ENCODE measurements at regions not wholly inside any gene's neighbourhood (a gene's known extent, or its start where the extent isn't known, plus 50 kb on each side); places are given as distances from the start of the nearest gene placed in this dataset.

- ChIA-PET POLR2A (ENCODE audit: unreplicated experiment) (no interaction called here), CTCF (interaction anchor here (0.6 kb wide), 1 partner anchor 815 kb away, joined by 6 read pairs; no protein-coding TSS in a partner anchor)
- no peak overlapping the region for H3K23ac ChIP-seq (ENCODE audit: low read depth, low read length)
- intact Hi-C loops (cut with micrococcal nuclease): no loop called here
- H3K4me2 ChIP-seq (ENCODE audit: low read depth, low read length): no peak overlapping the region
- no peaks in the 10 kb centered on the region for H4K20me1 ChIP-seq (ENCODE audit: insufficient read depth, low read length)
- no peaks in the 10 kb centered on the region for H3K79me1 ChIP-seq (ENCODE audit: low read depth in 1 of 2, low read length in 2 of 2)
- BruUV-seq (replicated peaks): no TSS peak
- no peak overlapping the region for H2AFZ ChIP-seq (replicated peaks; ENCODE audit: low read length, poor library complexity)
- H2BK15ac ChIP-seq (ENCODE audit: low read depth, low read length): no peak overlapping the region
- H2BK120ac ChIP-seq (ENCODE audit: low read depth, low read length): no peak overlapping the region
- H3K36me3 ChIP-seq (ENCODE audit: control insufficient read depth, insufficient read depth, low read length): no peaks in the 10 kb centered on the region
- no peak overlapping the region for H4K91ac ChIP-seq (ENCODE audit: insufficient read depth, low read depth, low read length)
- H3K4me3 ChIP-seq (ENCODE audit: insufficient read depth, low read depth, low read length): no peak overlapping the region
- H3K14ac ChIP-seq (replicated peaks; ENCODE audit: low read depth, low read length): no peak overlapping the region
- no peak overlapping the region for H3K56ac ChIP-seq (ENCODE audit: extremely low read depth, insufficient read depth, low read length)
- no peak overlapping the region for H2AK9ac ChIP-seq (replicated peaks; ENCODE audit: low read depth, low read length, poor library complexity)
- no peak overlapping the region for H3K9ac ChIP-seq (ENCODE audit: low read depth, low read length)
- no peak overlapping the region for H4K8ac ChIP-seq (ENCODE audit: low read depth in 2 of 2, low read length in 2 of 2)
- peaks cover 3% of the 10 kb centered on the region; the same call in 1 of the 2 replicates for H3K27me3 ChIP-seq (ENCODE audit: control insufficient read depth, insufficient read depth, low read length)
- dilution Hi-C loops (cut with HindIII; ENCODE audit: low sequenced_read_pairs, unreplicated experiment): no loop called here
- in situ Hi-C loops (cut with MboI; ENCODE audit: low sequenced_read_pairs): no loop called here
- no peaks in the 10 kb centered on the region for H3K9me3 ChIP-seq (ENCODE audit: control insufficient read depth, insufficient read depth, low read length)
- no peak overlapping the region for H3K18ac ChIP-seq (ENCODE audit: low read depth, low read length)
- no peaks in the 10 kb centered on the region for H3K4me1 ChIP-seq (ENCODE audit: control insufficient read depth, insufficient read depth, low read length)
- no peak overlapping the region for H2AK5ac ChIP-seq (ENCODE audit: low read depth, low read length)
- no peak overlapping the region for H2BK5ac ChIP-seq (ENCODE audit: low read depth, low read length, poor library complexity, severe bottlenecking)
- H3K27ac ChIP-seq (ENCODE audit: insufficient read depth, low read length): no peak overlapping the region
- no peaks in the 10 kb centered on the region for H3K9me1 ChIP-seq (ENCODE audit: insufficient read depth, low read length)
- no peak for DNase-seq
- no peak overlapping the region for H4K5ac ChIP-seq (ENCODE audit: low read depth, low read length)
- no peak for TF ChIP-seq MAZ (IDR thresholded peaks at IDR 0.05; ENCODE audit: borderline replicate concordance, low read depth, low read length)
- TF ChIP-seq RFX5 (IDR thresholded peaks at IDR 0.05; ENCODE audit: low read depth, low read length): no peak
- no peak for TF ChIP-seq MXI1 (IDR thresholded peaks at IDR 0.05; ENCODE audit: borderline replicate concordance, low read depth, low read length)
- no peak for TF ChIP-seq MAFK (IDR thresholded peaks at IDR 0.05; ENCODE audit: low read depth, low read length)
- ATAC-seq (ENCODE audit: low read depth): no peak
- no peak overlapping the region for H2BK20ac ChIP-seq (ENCODE audit: low read depth, low read length)
- WGBS, 2 experiments (ENCODE audit: extremely low coverage in 2 of 2, insufficient read length in 1 of 2): no CpG with 5 or more reads among the region's 2 CpGs
- H3K4ac ChIP-seq (ENCODE audit: low read depth, low read length): no peak overlapping the region
Observed at GRCh38 chr1:36711480-36711879, 228.8 kb upstream of the CSF3R start.

Measured in IMR-90 (cell line).